ENCODE measurements at regions not wholly inside any gene's neighbourhood (a gene's known extent, or its start where the extent isn't known, plus 50 kb on each side); places are given as distances from the start of the nearest gene placed in this dataset.

DNA sequence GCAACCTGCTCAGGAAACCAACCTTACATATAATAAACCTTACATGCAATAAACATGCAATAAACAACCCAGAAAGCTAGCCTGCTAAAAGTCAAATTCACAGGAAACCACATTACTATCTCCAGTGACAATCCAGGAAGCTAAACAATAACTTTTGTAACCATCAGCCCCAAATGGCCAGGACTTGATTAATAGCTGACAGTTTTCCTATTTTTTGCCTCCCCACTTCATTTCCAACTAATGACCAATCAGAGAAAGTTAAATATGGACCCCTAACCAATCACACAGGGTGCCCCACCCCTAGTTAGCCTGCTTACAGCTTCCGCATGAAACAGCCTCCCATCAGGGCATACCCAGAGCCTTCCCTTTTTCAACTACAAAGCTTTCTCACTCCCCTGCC, 152.2 kb upstream of the LMNTD1 start:
- TF ChIP-seq TAF1 (IDR thresholded peaks at IDR 0.05; ENCODE audit: borderline replicate concordance, insufficient read depth, low read length) (no peak), REST (IDR thresholded peaks at IDR 0.05; ENCODE audit: insufficient read depth in 1 of 2, low read depth in 2 of 2, low read length in 2 of 2) (no peak), SIN3A (IDR thresholded peaks at IDR 0.05; ENCODE audit: borderline replicate concordance, insufficient read depth, low read length) (no peak), POLR2AphosphoS5 (IDR thresholded peaks at IDR 0.05; ENCODE audit: low read depth, low read length) (no peak), FOXP2 (optimal IDR thresholded peaks at IDR 0.05; ENCODE audit: borderline replicate concordance, extremely low read depth, extremely low read length, insufficient read depth) (no peak)

- TF ChIP-seq TAF1 (IDR thresholded peaks at IDR 0.05; ENCODE audit: borderline replicate concordance, insufficient read depth, low read length) = no peak
- no peak for TF ChIP-seq POLR2AphosphoS5 (IDR thresholded peaks at IDR 0.05; ENCODE audit: low read depth, low read length)
- TF ChIP-seq FOXP2 (optimal IDR thresholded peaks at IDR 0.05; ENCODE audit: borderline replicate concordance, extremely low read depth, extremely low read length, insufficient read depth) = no peak
- no peak for TF ChIP-seq SIN3A (IDR thresholded peaks at IDR 0.05; ENCODE audit: borderline replicate concordance, insufficient read depth, low read length)
- TF ChIP-seq REST (IDR thresholded peaks at IDR 0.05; ENCODE audit: insufficient read depth in 1 of 2, low read depth in 2 of 2, low read length in 2 of 2) = no peak
Observed at GRCh38 chr12:25707056-25707455, 154.0 kb upstream of the LMNTD1 start.

DNA sequence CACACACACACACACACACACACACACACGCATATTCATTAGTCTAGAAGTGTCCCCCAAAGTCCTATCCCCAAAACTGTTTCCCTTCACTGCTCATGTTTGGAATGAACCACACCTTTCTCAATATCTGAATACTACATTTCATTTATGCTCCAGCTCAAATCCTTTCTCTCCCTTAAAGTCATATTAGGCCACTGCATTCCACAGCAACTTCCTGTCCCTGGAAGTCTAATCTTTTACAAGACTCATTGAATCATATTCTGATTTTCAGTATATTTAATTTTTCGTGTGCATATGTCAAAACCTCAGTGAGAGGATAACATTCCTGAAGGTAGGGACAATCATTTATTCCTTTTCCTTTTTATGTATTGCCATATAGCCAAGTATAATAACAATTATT, 155.6 kb upstream of the LMNTD1 start:
- no peak for TF ChIP-seq POLR2AphosphoS5 (IDR thresholded peaks at IDR 0.05; ENCODE audit: low read depth, low read length)
- no peak for TF ChIP-seq REST (IDR thresholded peaks at IDR 0.05; ENCODE audit: insufficient read depth in 1 of 2, low read depth in 2 of 2, low read length in 2 of 2)
- no peak for TF ChIP-seq FOXP2 (optimal IDR thresholded peaks at IDR 0.05; ENCODE audit: borderline replicate concordance, extremely low read depth, extremely low read length, insufficient read depth)
- no peak for TF ChIP-seq TAF1 (IDR thresholded peaks at IDR 0.05; ENCODE audit: borderline replicate concordance, insufficient read depth, low read length)
- no peak for TF ChIP-seq SIN3A (IDR thresholded peaks at IDR 0.05; ENCODE audit: borderline replicate concordance, insufficient read depth, low read length)

DNA sequence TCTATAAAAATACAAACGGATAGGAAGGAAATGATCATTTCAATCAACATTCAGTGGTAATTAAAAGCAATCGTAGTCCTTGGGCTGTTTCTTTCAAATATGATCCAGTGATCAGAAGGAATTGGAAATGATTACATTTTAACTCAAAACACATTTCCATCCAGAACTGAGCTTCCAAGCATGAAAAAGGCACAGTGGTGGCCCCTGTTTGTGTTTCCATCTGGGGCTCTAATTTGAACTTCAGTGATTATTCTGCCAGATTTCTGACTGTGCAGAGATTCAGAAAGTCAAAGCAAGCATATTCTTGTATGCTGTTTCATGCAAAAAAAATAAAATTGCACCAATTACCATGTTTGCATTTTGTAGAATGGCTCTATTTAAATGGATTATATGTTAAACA, 157.0 kb upstream of the LMNTD1 start:
- TF ChIP-seq TAF1 (IDR thresholded peaks at IDR 0.05; ENCODE audit: borderline replicate concordance, insufficient read depth, low read length) = no peak
- no peak for TF ChIP-seq FOXP2 (optimal IDR thresholded peaks at IDR 0.05; ENCODE audit: borderline replicate concordance, extremely low read depth, extremely low read length, insufficient read depth)
- no peak for TF ChIP-seq POLR2AphosphoS5 (IDR thresholded peaks at IDR 0.05; ENCODE audit: low read depth, low read length)
- no peak for TF ChIP-seq SIN3A (IDR thresholded peaks at IDR 0.05; ENCODE audit: borderline replicate concordance, insufficient read depth, low read length)

- TF ChIP-seq FOXP2 (optimal IDR thresholded peaks at IDR 0.05; ENCODE audit: borderline replicate concordance, extremely low read depth, extremely low read length, insufficient read depth) (no peak), TAF1 (IDR thresholded peaks at IDR 0.05; ENCODE audit: borderline replicate concordance, insufficient read depth, low read length) (no peak), SIN3A (IDR thresholded peaks at IDR 0.05; ENCODE audit: borderline replicate concordance, insufficient read depth, low read length) (no peak), POLR2AphosphoS5 (IDR thresholded peaks at IDR 0.05; ENCODE audit: low read depth, low read length) (no peak), REST (IDR thresholded peaks at IDR 0.05; ENCODE audit: insufficient read depth in 1 of 2, low read depth in 2 of 2, low read length in 2 of 2) (no peak)
Observed at GRCh38 chr12:25712169-25712568, 159.1 kb upstream of the LMNTD1 start.
